SK-N-SH (cell line): ENCODE measurements at regions not wholly inside any gene's neighbourhood (a gene's known extent, or its start where the extent isn't known, plus 50 kb on each side); places are given as distances from the start of the nearest gene placed in this dataset.
"Not testable (repeated sequence)": the region's sequence is repeated elsewhere in the genome, so short reads cannot be mapped to it uniquely, and the experiment has no call there.

ENCODE experiments used
- FOXJ3 ChIP-seq: sonication (generic); formaldehyde crosslinking; IDR thresholded peaks from 2 replicates; pipeline ENCODE4 v1.5.1; 2020; ENCODE audit warnings: mild to moderate bottlenecking, missing genetic modification reagents
- JUND ChIP-seq: IDR thresholded peaks from 2 replicates; pipeline ENCODE4 v1.4.0; 2012
- NRF1 ChIP-seq: IDR thresholded peaks from 2 replicates; pipeline ENCODE4 v1.6.1; 2012; ENCODE audit warnings: low read depth, mild to moderate bottlenecking, low read length
- POLR2AphosphoS5 ChIP-seq: IDR thresholded peaks from 2 replicates; pipeline ENCODE4 v1.6.1; 2012; ENCODE audit warnings: low read depth, low read length
- RAD21 ChIP-seq: IDR thresholded peaks from 2 replicates; pipeline ENCODE4 v1.6.1; 2012; ENCODE audit warnings: mild to moderate bottlenecking, low read length
- TAF1 ChIP-seq: IDR thresholded peaks from 2 replicates; pipeline ENCODE4 v1.6.1; 2012; ENCODE audit warnings: low read depth, mild to moderate bottlenecking, low read length, moderate library complexity, borderline replicate concordance
- ZBTB33 ChIP-seq: IDR thresholded peaks from 2 replicates; pipeline ENCODE4 v1.4.0; 2012; ENCODE audit warnings: low read depth, borderline replicate concordance
- TF ChIP-seq, protein P1 (sequence below): fragments of 200-600 bp; sonication (generic); IDR thresholded peaks from 2 replicates; pipeline ENCODE4 v1.6.1; 2017; ENCODE audit warnings: antibody characterized with exemption, mild to moderate bottlenecking, moderate library complexity
- TF ChIP-seq, protein P2 (sequence below): fragments of 150-350 bp; IDR thresholded peaks from 2 replicates; pipeline ENCODE4 v1.6.1; 2017; ENCODE audit warnings: antibody characterized with exemption, low read length, low read depth, borderline replicate concordance
- TF ChIP-seq, protein P3 (sequence below): IDR thresholded peaks from 2 replicates; pipeline ENCODE4 v1.4.0; 2012; ENCODE audit warnings: low read depth, borderline replicate concordance
- TF ChIP-seq, protein P4 (sequence below): fragments of 150-350 bp; IDR thresholded peaks from 2 replicates; pipeline ENCODE4 v1.6.1; 2016; ENCODE audit warnings: mild to moderate bottlenecking, low read depth, low read length
- TF ChIP-seq, protein P5 (sequence below): IDR thresholded peaks from 2 replicates; pipeline ENCODE4 v1.6.1; 2012; ENCODE audit warnings: mild to moderate bottlenecking, low read depth, low read length, moderate library complexity

- TF ChIP-seq, protein P1, sequence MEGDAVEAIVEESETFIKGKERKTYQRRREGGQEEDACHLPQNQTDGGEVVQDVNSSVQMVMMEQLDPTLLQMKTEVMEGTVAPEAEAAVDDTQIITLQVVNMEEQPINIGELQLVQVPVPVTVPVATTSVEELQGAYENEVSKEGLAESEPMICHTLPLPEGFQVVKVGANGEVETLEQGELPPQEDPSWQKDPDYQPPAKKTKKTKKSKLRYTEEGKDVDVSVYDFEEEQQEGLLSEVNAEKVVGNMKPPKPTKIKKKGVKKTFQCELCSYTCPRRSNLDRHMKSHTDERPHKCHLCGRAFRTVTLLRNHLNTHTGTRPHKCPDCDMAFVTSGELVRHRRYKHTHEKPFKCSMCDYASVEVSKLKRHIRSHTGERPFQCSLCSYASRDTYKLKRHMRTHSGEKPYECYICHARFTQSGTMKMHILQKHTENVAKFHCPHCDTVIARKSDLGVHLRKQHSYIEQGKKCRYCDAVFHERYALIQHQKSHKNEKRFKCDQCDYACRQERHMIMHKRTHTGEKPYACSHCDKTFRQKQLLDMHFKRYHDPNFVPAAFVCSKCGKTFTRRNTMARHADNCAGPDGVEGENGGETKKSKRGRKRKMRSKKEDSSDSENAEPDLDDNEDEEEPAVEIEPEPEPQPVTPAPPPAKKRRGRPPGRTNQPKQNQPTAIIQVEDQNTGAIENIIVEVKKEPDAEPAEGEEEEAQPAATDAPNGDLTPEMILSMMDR = not testable (repeated sequence)
- not testable (repeated sequence) for TF ChIP-seq TAF1; ZBTB33; JUND; NRF1; FOXJ3 (CRISPR knock-in tag); POLR2AphosphoS5; RAD21
- TF ChIP-seq, protein P2, sequence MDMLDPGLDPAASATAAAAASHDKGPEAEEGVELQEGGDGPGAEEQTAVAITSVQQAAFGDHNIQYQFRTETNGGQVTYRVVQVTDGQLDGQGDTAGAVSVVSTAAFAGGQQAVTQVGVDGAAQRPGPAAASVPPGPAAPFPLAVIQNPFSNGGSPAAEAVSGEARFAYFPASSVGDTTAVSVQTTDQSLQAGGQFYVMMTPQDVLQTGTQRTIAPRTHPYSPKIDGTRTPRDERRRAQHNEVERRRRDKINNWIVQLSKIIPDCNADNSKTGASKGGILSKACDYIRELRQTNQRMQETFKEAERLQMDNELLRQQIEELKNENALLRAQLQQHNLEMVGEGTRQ = not testable (repeated sequence)
- TF ChIP-seq, protein P3, sequence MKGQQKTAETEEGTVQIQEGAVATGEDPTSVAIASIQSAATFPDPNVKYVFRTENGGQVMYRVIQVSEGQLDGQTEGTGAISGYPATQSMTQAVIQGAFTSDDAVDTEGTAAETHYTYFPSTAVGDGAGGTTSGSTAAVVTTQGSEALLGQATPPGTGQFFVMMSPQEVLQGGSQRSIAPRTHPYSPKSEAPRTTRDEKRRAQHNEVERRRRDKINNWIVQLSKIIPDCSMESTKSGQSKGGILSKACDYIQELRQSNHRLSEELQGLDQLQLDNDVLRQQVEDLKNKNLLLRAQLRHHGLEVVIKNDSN = not testable (repeated sequence)
- TF ChIP-seq, protein P4, sequence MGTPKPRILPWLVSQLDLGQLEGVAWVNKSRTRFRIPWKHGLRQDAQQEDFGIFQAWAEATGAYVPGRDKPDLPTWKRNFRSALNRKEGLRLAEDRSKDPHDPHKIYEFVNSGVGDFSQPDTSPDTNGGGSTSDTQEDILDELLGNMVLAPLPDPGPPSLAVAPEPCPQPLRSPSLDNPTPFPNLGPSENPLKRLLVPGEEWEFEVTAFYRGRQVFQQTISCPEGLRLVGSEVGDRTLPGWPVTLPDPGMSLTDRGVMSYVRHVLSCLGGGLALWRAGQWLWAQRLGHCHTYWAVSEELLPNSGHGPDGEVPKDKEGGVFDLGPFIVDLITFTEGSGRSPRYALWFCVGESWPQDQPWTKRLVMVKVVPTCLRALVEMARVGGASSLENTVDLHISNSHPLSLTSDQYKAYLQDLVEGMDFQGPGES = not testable (repeated sequence)
- TF ChIP-seq, protein P5, sequence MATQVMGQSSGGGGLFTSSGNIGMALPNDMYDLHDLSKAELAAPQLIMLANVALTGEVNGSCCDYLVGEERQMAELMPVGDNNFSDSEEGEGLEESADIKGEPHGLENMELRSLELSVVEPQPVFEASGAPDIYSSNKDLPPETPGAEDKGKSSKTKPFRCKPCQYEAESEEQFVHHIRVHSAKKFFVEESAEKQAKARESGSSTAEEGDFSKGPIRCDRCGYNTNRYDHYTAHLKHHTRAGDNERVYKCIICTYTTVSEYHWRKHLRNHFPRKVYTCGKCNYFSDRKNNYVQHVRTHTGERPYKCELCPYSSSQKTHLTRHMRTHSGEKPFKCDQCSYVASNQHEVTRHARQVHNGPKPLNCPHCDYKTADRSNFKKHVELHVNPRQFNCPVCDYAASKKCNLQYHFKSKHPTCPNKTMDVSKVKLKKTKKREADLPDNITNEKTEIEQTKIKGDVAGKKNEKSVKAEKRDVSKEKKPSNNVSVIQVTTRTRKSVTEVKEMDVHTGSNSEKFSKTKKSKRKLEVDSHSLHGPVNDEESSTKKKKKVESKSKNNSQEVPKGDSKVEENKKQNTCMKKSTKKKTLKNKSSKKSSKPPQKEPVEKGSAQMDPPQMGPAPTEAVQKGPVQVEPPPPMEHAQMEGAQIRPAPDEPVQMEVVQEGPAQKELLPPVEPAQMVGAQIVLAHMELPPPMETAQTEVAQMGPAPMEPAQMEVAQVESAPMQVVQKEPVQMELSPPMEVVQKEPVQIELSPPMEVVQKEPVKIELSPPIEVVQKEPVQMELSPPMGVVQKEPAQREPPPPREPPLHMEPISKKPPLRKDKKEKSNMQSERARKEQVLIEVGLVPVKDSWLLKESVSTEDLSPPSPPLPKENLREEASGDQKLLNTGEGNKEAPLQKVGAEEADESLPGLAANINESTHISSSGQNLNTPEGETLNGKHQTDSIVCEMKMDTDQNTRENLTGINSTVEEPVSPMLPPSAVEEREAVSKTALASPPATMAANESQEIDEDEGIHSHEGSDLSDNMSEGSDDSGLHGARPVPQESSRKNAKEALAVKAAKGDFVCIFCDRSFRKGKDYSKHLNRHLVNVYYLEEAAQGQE = not testable (repeated sequence)
These were observed 352.1 kb downstream of the SOX9 start for GRCh38 chr17:72472853-72473390.
